T-helper 2 cell (primary cell): ENCODE measurements at regions not wholly inside any gene's neighbourhood (a gene's known extent, or its start where the extent isn't known, plus 50 kb on each side); places are given as distances from the start of the nearest gene placed in this dataset.

Experiments
- DNase-seq, 5 experiments: peaks; one replicate each; pipeline versions ENCODE4 v3.0.0 to v3.0.0-alpha.2; 2012 to 2022

DNA sequence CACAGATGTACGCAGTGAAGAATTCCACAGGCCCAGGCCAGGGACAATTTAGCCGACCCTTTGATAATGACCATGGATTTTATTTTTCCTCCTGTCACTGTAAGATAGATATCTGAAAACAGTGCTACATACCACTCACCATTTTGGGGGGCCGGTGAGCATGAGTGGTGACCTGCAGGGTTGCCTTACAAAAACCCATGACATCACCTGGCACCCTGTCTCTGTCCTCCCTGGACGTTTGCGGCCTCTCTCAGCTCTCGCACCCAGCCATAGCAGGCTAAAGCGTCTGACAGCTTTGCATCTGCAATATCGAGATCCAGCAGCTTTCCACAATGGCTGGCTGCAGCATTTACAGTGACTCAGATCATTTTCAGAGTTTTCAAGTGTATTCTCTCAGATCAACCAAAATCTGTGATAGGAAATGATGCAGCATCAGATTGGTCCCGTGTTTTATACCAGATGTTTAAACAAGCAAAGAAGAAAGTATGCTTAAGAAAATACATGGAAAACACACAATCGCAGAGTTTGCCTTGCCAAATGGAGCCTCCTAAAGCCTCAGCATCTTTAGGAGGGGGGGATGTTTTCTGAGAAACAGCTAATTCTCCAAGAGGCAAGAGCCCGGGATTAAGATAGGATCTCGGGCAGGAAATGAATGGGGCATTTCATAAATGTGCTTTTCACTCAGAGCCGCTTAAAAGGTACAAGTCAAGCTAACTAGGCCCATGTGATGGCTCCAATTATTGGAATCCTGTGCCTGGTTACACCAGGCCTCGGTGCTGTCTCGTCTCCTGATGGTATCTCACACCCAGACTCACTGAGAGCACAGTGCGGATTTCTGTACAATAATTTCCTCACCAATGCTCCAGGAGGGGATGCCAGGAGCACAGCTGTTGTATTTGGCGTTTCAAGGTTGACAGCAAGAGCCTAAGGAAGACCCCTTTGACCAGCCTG lies 257.3 kb downstream of the XXYLT1 start:
- no peak for DNase-seq

DNA sequence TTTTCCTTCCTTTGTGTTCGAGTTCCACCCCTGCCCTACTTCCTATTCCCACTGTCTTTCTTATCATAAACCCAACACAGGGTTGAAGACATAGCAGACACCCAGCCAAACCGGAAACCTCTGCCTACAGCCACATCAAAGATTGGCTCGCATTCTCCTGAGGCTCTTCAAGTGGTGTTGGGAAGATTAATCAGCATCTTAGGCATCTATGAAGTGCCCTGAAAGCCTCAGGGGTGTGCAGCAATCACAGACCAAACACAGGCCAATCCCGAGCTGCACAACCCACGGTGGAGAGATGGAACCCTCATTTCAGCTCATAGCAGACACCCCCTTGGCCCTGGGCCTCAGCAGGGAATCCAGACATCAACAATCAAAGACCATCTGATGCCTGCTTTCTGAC lies 255.9 kb downstream of the XXYLT1 start:
- DNase-seq: no peak

- no peak for DNase-seq
Measured at GRCh38 chr3:195017151-195017550, 253.8 kb downstream of the XXYLT1 start.
